T-helper 2 cell treated with Interferon-gamma antibody and Interleukin-4, amounts not matched to agents 100 ng/mL and 5 ng/mL, for 36 hours (primary cell): ENCODE measurements at regions not wholly inside any gene's neighbourhood (a gene's known extent, or its start where the extent isn't known, plus 50 kb on each side); places are given as distances from the start of the nearest gene placed in this dataset.
"Not testable (repeated sequence)": the region's sequence is repeated elsewhere in the genome, so short reads cannot be mapped to it uniquely, and the experiment has no call there.

Source experiments
- intact Hi-C: fragments of 100-400 bp; cut with micrococcal nuclease; formaldehyde crosslinking; loops from one replicate; pipeline ENCODE4 v1.15.1; 2023

DNA sequence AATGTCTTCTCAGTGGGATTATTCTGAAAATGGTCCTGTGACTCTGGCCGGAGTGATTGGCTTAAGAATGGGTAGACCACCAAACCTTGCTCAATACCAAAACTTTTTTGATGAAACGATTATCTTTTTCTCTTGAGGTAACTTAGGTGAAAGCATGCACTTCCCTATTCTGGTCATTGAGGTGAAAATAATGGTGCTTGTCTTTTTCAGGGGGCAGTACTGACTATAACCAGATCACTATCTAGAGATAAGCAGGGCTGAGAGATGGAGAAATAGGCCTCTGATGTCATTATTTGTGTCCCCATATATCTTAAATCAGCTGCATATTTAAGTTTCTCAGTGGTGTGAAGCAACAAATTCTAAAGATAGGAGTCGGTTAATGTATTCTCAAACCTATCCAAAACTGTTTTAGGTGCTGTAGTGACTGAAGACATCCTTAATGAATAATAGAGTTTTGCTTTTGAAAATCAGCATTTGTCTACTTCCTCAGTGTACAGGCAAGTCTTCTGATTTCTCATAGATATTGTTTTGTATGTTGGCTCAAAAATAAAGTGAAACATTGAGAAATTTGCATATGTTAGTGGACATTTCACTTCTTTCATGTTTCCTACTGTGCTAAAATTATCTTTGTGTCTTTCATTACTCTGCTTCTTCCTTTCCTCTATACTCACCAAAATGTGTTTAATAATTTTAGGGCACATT lies 735.3 kb upstream of the ADGRL4 start:
- intact Hi-C loops, result no loop called here

DNA sequence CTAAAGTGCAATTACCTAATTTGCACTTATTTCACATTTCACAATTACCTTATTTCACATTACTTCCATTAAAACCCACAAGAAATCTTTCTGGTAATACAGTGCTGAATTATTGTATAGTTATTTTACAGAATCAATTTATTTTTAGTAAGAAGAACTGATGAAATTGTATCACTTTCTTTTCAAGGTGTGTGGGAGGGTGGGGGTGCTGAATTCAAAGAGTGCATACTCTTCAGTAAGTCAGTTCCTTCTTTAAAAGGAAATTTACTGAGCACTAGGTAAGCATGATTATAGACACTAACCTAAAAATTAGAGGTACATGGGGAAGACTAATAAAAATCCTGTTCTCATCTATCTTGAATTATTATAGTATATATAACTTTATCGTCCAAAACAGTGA lies 731.6 kb upstream of the ADGRL4 start:
- intact Hi-C loops, result no loop called here

DNA sequence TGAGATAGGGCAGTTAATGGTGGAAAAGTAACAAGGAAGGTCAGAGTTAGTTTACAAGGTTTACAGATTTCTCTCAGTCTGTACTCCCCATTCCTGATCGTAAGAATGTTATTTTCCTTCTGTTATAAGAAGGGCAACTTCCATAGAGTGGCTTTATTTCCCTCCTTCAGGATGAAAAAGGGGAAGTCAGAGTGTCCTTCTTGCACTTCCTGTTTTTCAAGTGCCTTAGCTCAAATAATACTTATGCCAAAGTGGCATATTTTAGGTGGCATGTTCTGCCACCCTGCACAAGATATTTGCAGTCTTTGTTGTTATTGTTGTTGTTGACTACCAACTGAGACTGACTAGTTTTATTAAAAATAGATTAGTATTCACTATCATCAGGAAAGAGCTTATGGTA lies 730.7 kb upstream of the ADGRL4 start:
- intact Hi-C loops, result no loop called here

DNA sequence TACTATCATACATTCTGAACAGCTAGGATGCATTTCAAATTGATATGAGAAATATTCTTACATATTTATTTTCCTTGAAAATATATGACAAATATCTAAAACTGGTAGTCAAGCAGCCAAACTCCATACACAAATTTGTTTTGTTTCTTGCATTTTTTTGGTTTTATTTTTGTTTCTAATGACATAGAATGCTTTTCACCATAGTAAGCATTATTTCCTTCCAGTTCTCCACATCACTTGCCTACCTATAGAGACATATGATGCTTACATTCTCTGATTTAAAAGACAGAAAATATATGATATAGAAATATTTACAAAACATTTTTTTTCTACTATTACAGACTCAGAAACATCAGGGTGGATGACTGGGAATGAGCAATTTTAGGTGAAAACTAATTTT lies 726.4 kb upstream of the ADGRL4 start:
- intact Hi-C loops, result no loop called here

DNA sequence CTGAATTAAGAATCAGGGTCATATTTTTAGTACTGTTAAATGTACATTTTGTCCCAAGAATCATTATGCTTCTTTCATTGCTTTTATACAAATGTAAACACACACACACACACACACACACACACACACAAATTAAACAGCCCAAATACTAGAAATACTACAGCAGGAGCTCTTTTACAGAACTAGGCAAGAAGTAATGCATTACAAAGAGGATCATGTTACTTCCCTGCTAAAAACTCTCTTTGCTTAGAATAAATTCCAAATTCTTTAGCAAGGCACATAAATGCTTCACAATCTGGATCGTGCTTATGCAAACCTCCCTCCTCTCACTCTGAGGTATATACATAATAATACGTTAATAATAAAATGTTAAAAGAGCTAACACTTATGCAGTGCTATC lies 720.4 kb upstream of the ADGRL4 start:
- intact Hi-C loops, result no loop called here

DNA sequence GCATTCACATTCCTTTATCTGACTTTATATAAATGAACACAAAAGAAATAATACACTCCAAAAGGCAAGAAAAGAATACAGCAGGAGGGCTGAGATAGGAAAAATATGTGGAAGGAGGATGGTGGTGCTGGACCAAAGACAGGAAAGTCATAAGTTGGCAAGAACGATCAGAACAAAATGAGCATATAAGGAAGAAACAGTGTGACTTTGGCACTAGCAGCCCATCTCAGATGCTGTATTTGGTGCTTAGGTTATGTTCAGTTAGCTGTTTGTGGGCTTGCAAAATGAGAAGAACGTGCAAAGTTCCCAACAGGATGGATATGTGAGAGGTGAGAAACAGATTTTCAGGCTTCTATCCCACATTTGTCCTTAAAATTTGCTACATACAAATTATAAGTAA lies 719.8 kb upstream of the ADGRL4 start:
- intact Hi-C loops, result no loop called here

DNA sequence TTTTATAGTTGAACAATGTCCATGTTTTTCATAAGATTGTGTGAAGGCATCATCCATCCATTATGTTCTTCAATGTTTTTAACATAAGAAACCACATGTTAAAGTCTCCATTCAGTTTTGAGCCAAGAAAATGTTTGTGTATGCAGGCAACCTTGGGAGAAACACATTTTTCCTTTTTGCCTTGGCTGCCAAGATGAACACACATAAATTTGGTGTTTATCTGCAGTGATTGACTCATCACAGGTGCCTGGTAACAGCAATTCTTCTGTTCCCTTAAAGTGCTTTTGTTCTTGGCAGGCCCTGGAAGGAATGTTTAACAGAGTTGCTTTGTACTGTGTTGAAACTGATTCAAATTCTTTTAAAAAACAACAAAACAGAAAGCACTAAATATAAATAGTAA lies 709.9 kb upstream of the ADGRL4 start:
- intact Hi-C loops, result no loop called here

DNA sequence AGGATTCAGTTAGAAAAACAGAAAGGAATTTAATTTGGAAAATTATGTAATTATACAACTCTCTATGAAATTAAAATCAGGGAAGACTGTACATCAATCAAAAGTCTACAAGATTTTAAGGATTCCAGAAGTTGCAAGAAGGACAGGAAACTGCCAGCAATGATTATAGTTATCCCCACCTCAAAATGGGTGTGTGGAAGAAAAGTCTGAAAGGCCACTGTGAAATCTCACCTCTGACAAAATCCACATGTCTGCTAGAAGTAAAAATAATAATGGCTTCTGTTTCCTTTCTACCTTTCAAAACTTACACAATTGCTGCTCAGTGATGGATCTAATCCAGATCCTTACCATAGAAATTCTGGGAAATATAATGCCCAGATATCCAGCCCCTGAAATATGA lies 708.1 kb upstream of the ADGRL4 start:
- intact Hi-C loops, result no loop called here

DNA sequence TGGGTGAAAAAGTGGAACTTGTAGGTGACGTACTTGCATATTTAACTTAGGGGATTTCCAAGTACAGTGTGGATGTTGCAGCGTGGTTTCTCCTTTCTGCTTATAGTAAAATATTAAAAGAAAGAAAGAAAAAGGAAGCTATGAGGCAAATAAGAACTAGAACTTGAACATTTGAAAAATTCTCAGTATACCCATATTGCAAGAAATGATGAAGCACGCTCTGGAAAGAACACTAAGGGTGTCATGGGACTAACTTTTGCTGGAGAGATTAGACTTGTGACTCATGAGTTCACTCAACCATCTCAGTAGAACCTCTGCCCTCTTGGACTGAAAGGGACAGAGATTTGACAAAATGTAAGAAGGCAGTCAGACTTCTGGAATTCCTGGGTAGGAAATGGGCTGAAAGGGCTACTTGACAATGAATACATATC lies 704.5 kb upstream of the ADGRL4 start:
- intact Hi-C loops, result no loop called here

DNA sequence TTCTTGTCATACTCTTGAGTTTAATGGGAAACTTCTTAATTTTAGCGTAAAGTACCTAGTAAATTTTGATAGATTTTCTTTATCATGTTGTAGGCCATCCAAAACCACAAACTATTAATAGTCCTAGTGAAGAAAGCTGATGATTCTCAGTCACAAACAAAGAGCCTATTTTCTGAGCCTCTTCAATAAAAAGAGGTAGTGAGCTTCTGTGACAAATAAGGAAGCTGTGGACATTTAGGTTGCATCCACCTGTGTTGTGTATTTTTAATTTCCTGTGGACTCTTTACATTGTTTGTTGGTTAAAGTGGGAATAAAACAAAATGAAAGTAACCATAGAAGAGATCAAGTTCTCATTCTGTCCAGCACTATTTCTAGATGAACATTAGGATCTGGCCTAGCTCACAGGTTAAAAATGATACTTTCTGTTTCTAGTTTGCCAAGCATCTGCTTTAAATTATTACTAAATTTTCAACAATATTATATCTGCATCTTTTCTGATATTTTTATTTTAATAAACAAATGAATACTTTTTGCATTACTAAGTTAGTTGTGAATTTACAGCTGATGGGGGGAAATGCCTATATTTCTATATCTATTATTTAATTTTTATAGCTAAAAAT lies 702.2 kb upstream of the ADGRL4 start:
- intact Hi-C loops, result no loop called here

DNA sequence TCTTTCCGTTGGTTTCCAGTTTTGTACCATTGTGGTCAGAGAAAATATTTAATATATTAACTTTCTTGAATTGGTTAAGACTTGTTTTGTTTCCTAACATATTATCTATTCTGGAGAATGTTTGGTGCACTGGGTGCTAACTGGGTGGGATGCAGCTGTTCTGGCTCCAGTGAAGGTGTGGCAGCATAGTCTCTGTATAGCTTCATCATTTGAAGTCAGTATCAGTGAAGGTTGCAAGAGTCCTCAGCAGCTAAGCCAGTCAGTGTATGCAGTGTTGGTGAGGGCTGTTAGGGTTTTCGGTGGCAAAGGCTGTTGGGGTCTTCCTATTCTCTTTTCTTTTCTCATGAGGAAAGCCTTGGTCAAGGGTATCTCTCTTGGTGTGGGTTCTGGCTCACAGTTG lies 698.7 kb upstream of the ADGRL4 start:
- intact Hi-C loops, result no loop called here

DNA sequence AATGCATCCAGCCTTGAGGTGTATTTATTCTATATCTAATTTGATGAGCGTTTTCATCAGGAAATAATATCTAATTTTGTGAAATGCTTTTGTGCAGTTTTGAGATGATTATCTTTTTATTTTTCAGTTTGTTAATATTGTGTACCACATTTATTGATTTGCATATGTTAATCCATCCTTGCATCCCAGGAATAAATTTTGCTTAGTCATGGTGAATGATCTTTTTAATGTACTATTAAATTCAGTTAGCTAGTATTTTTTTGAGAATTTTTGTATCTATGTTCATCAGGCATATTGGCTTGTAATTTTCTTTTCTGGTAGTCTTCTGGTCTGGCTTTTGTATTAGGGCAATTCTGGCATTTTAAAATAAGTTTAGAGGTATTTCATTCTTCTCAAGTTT lies 697.5 kb upstream of the ADGRL4 start:
- intact Hi-C loops, result no loop called here

DNA sequence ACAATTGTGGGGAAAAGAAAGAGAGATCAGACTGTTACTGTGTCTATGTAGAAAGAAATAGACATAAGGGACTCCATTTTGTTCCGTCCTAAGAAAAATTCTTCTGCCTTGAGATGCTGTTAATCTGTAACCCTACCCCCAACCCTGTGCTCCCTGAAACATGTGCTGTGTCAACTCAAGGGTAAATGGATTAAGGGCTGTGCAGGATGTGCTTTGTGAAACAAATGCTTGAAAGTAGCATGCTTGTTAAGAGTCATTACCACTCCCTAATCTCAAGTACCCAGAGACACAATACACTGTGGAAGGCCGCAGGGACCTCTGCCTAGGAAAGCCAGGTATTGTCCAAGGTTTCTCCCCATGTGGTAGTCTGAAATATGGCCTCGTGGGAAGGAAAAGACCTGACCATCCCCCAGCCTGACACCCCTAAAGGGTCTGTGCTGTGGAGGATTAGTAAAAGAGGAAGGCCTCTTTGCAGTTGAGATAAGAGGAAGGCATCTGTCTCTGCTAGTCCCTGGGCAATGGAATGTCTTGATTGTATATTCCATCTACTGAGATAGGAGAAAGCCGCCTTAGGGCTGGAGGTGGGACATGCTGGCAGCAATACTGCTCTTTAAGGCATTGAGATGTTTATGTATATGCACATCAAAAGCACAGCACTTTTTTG lies 695.9 kb upstream of the ADGRL4 start:
- intact Hi-C loops, result not testable (repeated sequence)

DNA sequence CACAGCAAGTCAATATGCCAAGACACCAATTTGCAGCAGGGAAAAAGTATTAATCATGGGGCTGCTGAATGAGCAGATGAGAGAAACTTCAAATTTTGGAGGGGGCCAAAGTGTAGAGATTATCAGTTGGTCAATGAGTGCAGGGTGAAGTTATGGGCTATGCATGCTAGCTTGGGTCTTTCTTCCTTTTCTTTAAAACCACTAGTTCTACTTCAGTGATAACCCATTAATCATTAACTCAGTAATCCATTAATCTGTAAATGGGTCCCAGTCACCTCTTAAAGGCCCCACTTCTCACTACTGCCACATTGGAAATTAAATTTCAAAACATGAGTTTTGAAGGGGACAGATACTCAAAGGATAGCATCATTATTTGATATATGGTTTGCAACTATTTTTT lies 688.6 kb upstream of the ADGRL4 start:
- intact Hi-C loops, result no loop called here

DNA sequence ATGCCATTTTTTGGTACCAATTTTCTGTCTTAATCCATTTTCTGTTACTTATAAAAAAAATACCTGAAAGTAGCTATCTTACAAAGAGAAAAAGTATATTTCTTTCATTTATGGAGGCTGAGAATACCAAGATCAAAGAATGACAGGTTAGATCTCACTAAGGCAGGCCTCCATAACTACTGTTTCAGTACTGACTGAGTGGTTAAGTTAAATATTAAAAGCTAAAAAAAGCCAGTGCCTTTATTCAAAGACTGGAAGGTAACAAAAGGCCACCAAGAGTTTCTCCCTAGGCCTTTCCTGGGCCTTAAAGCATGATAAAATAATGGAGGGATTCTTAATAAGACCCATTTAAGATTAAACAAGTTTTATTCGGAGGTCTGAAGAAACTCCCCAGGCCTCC lies 687.7 kb upstream of the ADGRL4 start:
- intact Hi-C loops, result no loop called here

DNA sequence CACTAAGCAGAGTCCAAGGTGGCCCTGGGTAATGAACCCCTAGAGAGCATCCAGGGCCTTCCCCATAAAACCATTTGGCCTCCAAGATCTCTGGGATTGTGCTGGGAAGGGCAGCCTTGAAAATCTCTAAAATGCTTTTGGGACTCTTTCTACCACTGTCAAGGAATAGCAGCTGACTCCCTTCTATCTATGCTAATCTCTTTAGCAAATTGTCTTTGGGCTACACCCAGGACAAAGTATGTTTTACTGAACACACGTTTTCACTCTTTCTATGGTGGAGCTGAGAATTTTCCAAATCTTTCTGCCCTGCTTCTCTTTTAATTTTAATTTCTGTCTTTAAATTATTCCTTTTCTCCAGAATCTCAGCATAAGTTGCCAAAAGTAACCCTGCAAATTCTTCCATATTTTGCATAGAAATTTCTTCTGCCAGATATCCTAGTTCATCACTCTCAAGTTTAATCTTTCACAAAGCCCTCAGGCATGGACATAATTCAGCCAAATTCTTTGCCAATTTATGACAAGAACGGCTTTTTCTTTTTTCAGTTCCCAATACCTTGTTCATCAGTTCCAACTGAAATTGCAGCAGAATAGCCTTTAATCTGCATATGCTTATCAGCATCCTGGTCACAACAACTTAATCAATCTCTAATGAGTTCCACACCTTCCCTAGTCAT lies 687.0 kb upstream of the ADGRL4 start:
- intact Hi-C loops, result no loop called here

DNA sequence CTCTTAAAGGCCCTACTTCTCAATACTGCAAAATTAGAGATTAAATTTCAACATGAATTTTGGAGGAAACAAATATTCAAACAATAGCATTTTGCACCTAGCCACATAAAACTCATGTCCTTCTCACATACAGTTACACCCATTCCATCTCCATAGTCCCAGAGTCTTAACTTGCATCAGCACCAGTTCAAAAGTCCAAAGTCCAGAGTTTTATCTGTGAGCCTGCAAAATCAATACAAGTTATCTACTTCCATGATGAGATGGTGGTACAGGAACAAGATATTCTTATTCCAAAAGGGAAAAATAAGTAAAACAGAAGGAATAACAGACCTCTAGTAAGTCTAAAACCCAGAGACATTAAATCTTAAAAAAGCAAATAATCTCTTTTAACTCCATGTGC lies 686.0 kb upstream of the ADGRL4 start:
- intact Hi-C loops, result no loop called here

DNA sequence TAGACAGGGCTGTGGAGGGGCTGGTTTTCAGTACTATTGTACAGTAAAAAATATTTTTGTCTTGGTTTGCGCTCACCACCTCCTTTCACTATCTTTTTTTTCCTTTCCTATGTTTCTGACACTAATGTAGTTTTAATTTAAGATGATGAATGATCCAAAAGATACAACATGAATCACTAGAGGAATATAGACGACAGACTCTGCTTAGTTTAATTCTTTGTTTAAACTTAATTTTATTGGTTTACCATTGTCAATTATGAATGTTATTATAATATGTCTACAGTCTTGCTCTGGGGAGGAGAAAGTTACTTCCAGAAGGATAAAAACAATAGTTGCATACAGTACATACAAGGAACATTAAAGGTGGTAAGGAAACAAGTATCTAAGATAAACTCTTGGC lies 682.4 kb upstream of the ADGRL4 start:
- intact Hi-C loops, result no loop called here

DNA sequence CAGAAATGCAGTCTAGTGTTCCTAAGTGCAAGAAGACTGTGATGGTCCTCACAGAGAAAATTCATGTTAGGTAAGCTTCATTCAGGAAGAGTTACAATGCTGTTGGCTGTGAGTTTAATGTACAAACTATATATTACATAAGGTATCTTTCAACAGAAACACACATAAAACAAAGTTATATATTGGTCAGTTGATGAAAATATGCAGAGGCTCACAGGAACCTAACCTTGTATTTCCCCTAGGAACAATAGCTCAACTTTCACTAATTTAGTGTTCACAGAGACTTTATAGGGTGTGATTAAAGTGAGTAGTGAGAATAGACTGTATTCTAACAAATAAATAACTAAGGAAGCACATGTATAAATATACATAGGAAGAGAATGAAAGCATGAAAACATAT lies 676.9 kb upstream of the ADGRL4 start:
- intact Hi-C loops, result no loop called here

DNA sequence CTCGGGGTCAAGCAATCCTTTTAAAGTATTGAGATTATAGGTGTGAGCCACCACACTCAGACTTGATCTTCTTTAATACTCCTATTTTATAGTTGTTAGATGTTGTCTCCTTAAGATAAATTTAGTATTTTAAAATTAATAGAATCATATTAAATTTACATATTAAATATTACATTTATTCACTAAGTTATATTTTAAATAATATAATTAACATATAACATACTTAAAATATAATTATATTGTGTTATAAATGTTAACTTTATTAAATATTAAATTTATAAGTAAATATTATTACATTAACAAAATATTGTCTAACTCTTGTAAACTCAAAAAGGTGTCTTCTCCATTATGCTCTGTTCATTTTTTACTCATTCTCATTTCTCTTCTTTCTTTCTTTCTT lies 675.9 kb upstream of the ADGRL4 start:
- intact Hi-C loops, result no loop called here

DNA sequence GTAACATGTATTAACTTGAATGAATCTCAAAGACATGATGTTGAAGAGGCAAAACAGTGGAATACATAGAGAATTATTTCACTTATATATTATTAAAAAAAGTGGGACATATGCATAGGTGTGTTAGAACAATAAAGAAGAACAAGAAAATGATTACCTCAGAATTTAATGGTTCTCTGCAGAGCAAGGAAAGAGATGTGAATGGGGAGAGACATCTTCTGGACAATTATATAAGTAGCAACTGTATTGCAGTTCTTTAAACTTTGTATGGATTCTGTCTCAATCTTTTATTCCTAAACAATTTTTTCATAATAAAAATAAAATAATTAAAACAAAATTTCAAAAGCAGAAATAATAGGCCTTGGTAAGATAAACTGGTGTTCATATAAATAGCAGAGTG lies 674.9 kb upstream of the ADGRL4 start:
- intact Hi-C loops, result no loop called here

DNA sequence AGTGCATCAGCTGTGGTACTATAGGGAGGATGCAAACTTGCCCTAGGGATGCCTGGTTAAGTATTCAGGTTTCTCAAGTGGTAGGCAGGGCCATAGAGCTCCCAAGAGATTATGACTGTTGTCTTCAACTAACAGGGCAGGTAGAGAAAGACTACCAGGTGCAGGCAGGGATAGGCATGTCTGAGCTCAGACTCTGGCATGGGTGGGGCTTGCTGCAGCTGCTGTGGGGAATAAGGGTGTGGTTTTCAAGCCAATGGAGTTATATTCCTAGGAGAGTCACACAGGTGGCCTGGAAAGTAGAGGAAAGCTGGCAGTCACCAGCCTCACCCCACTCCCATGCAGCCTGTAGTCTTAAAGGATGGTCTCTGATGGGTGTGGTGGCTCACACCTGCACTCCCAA lies 673.4 kb upstream of the ADGRL4 start:
- intact Hi-C loops, result no loop called here
